ENCODE measurements at regions not wholly inside any gene's neighbourhood (a gene's known extent, or its start where the extent isn't known, plus 50 kb on each side); places are given as distances from the start of the nearest gene placed in this dataset.

DNA sequence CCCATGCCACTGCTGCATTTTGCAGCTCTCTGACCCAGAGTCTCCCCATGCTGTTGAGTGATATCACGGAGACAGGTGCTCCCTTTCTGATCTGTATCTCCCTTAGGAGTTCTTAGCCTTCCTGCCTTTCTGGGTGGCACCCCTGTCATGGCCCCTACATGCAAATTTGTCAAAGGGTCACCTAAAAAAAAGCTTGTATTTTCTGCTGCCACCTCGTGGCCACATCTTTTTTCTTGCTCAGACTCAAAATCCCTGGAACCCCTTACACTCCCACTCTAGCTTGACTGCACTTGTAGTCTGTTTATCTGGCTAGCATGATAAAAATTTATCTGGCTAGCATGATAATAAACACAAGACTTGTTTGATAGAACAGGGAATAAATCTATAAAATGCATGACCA, 809.1 kb downstream of the SORCS1 start:
- TF ChIP-seq, protein P1, sequence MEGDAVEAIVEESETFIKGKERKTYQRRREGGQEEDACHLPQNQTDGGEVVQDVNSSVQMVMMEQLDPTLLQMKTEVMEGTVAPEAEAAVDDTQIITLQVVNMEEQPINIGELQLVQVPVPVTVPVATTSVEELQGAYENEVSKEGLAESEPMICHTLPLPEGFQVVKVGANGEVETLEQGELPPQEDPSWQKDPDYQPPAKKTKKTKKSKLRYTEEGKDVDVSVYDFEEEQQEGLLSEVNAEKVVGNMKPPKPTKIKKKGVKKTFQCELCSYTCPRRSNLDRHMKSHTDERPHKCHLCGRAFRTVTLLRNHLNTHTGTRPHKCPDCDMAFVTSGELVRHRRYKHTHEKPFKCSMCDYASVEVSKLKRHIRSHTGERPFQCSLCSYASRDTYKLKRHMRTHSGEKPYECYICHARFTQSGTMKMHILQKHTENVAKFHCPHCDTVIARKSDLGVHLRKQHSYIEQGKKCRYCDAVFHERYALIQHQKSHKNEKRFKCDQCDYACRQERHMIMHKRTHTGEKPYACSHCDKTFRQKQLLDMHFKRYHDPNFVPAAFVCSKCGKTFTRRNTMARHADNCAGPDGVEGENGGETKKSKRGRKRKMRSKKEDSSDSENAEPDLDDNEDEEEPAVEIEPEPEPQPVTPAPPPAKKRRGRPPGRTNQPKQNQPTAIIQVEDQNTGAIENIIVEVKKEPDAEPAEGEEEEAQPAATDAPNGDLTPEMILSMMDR (IDR thresholded peaks at IDR 0.05): no peak
- no peak for TF ChIP-seq POLR2A (IDR thresholded peaks at IDR 0.05)
